Spinal cord (tissue), 9 donors: ENCODE measurements at regions not wholly inside any gene's neighbourhood (a gene's known extent, or its start where the extent isn't known, plus 50 kb on each side); places are given as distances from the start of the nearest gene placed in this dataset.
A peak's percentile ranks its signal among the peaks of the same experiment; 100 is the strongest.
"Not testable (repeated sequence)": the region's sequence is repeated elsewhere in the genome, so short reads cannot be mapped to it uniquely, and the experiment has no call there.

Source experiments
- DNase-seq, 6 donors: peaks; one replicate each; pipeline versions ENCODE4 v3.0.0 to v3.0.0-alpha.2; 2013 to 2015; ENCODE audit warnings: low spot score in 6 of 6, low read depth in 4 of 6
- H3K27ac ChIP-seq: one replicate; pipeline ENCODE4 v1.5.1; 2013; ENCODE audit warnings: low read depth, low read length, control low read depth
- H3K27me3 ChIP-seq: one replicate; pipeline ENCODE4 v1.6.1; 2013; ENCODE audit warnings: low read length; ENCODE audit not compliant: control insufficient read depth, insufficient read depth
- H3K36me3 ChIP-seq: one replicate; pipeline ENCODE4 v1.6.1; 2013; ENCODE audit warnings: low read length; ENCODE audit not compliant: control insufficient read depth, insufficient read depth
- H3K4me1 ChIP-seq: one replicate; pipeline ENCODE4 v1.6.1; 2013; ENCODE audit warnings: low read length; ENCODE audit not compliant: control insufficient read depth, insufficient read depth
- H3K4me3 ChIP-seq: one replicate; pipeline ENCODE4 v1.5.1; 2013; ENCODE audit warnings: low read depth, low read length, control low read depth
- H3K9me3 ChIP-seq: one replicate; pipeline ENCODE4 v1.6.1; 2013; ENCODE audit warnings: low read length; ENCODE audit not compliant: control insufficient read depth, insufficient read depth
- WGBS: methylation state at CpG from one replicate; pipeline ENCODE4 v1.1.5; 2013; ENCODE audit warnings: missing lambda C conversion rate; ENCODE audit not compliant: insufficient coverage; 5-methylcytosine and 5-hydroxymethylcytosine counted together
- donor health status: healthy.

DNA sequence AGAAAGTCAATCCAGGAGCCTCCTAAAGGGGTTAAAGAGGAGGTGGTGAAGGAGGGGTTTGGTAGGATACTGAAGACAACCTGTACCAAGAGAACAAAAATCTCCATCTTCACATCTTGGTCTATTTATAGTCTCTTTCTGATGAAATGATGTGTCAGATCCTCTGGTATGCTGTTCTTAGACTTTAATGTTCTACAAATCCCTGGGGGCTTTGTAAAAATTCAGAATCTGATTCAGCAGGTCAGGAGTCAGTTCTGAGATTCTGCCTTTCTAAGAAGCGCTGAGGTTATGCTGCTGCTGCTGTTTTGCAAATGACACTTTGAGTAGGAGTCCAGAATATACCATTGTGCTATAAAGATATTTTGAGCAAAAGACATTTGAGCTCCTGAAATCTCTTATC lies 172.9 kb upstream of the GLRA2 start:
- WGBS, result 67% methylated on average over 1 of the region's 1 CpG
- H3K36me3 ChIP-seq, result no peaks in the 10 kb centered on the region
- no peaks in the 10 kb centered on the region for H3K4me1 ChIP-seq
- no peak overlapping the region for H3K4me3 ChIP-seq
- no peaks in the 10 kb centered on the region for H3K9me3 ChIP-seq
- peaks cover 2% of the 10 kb centered on the region for H3K27me3 ChIP-seq
- DNase-seq, result no peak
- H3K27ac ChIP-seq, result no peak overlapping the region

- no peaks in the 10 kb centered on the region for H3K36me3 ChIP-seq
- no peak overlapping the region for H3K4me3 ChIP-seq
- no peaks in the 10 kb centered on the region for H3K9me3 ChIP-seq
- H3K27ac ChIP-seq, result no peak overlapping the region
- no peak for DNase-seq
- peaks cover 2% of the 10 kb centered on the region for H3K27me3 ChIP-seq
- no peaks in the 10 kb centered on the region for H3K4me1 ChIP-seq
These were observed 173.8 kb upstream of the GLRA2 start for GRCh38 chrX:14355556-14355955.

GRCh38 chrX:14354521-14354920 lies 174.8 kb upstream of the GLRA2 start:
- Histone ChIP-seq H3K4me3 (no peak overlapping the region), H3K36me3 (no peaks in the 10 kb centered on the region), H3K4me1 (no peaks in the 10 kb centered on the region), H3K27ac (no peak overlapping the region), H3K9me3 (peaks cover 2% of the 10 kb centered on the region), H3K27me3 (peaks cover 2% of the 10 kb centered on the region)
- DNase-seq, result peak in 1 of 6 donors; percentile 69
- no CpG with 5 or more reads among the region's 3 CpGs for WGBS

DNA sequence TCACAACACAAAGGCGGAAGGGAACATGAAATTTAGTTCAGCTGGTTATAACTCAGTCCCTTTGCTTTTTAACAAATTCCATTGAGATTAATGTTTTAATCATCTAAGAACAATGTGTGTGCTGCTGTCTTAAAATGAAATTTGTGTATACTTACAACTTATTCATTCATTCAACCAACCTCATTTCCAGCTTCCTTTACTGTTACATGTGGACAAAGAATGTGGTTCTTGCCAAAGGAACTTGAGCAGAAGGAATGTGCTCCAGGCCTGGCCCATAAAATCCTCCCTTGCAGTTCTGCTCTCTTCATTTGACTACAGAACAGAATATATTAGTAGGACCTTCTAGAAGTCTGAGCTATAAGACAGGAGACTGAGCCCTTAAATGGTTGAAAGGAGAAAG lies 176.8 kb upstream of the GLRA2 start:
- H3K36me3 ChIP-seq, result no peaks in the 10 kb centered on the region
- WGBS, result no CpG with 5 or more reads among the region's 1 CpG

DNA sequence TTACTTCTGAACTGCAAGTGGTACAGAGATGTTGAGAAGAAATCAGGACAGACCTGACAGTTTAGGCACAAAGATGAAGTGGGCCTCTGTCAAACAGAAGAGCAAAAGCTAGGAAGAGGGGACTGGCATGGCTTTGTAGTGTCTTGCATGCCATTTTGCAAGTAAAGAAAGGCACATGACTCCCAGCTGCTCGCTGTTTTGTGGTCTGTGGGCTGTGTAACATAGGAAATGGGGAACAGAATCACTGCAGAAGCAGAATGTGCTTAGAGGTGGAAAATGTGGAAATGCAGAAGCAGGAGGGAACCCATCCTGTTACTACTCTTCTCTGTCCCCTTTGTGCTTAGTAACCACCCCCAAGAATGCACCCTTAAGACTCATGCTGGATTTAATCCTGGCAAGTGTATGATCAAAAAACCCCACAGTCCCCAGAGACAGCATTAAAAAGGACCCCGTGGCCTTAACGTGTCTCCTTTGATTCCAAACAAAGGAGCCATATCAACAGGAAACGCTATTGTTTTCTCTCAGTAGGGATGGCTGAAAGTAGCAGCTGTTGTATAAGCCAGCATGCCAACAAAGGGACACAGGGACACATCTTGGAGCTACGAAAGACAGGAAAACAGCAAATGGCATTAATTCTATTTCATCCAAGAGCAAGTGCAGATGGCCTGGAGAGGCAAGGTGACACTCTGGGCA lies 177.6 kb upstream of the GLRA2 start:
- peak in 2 of 6 donors; percentile 5 to 6 for DNase-seq
- Histone ChIP-seq H3K27me3 (peaks cover 2% of the 10 kb centered on the region), H3K27ac (no peak overlapping the region), H3K4me3 (no peak overlapping the region), H3K4me1 (no peaks in the 10 kb centered on the region), H3K36me3 (no peaks in the 10 kb centered on the region), H3K9me3 (peaks cover 4% of the 10 kb centered on the region)
- 47% methylated on average over 3 of the region's 5 CpGs for WGBS

More for the DNA sequence above, 176.8 kb upstream of the GLRA2 start:
- H3K9me3 ChIP-seq, result peaks cover 4% of the 10 kb centered on the region
- no peak overlapping the region for H3K27ac ChIP-seq
- H3K4me1 ChIP-seq, result no peaks in the 10 kb centered on the region
- no peak overlapping the region for H3K4me3 ChIP-seq
- peaks cover 2% of the 10 kb centered on the region for H3K27me3 ChIP-seq
- no peak for DNase-seq

DNA sequence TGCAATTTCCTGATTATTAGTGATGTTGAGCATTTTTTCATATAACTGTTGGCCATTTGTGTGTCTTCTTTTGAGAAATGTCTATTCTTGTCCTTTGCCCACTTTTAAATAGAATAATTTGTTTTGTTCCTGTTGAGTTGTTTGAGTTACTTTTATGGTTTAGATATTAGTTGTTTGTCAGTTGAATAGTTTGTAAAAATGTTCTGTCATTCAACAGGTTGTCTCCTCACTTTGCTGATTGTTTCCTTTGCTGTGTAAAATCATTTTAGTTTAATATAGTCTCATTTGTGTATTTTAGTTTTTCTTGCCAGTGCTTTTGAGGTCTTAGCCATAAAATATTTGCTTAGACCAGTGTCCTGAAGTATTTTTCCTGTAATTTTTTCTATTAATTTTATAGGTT lies 181.8 kb upstream of the GLRA2 start:
- no peaks in the 10 kb centered on the region for H3K4me1 ChIP-seq
- no peaks in the 10 kb centered on the region for H3K27me3 ChIP-seq
- H3K4me3 ChIP-seq, result no peak overlapping the region
- no peaks in the 10 kb centered on the region for H3K36me3 ChIP-seq
- DNase-seq, result no peak
- peaks cover 4% of the 10 kb centered on the region for H3K9me3 ChIP-seq
- H3K27ac ChIP-seq, result no peak overlapping the region

DNA sequence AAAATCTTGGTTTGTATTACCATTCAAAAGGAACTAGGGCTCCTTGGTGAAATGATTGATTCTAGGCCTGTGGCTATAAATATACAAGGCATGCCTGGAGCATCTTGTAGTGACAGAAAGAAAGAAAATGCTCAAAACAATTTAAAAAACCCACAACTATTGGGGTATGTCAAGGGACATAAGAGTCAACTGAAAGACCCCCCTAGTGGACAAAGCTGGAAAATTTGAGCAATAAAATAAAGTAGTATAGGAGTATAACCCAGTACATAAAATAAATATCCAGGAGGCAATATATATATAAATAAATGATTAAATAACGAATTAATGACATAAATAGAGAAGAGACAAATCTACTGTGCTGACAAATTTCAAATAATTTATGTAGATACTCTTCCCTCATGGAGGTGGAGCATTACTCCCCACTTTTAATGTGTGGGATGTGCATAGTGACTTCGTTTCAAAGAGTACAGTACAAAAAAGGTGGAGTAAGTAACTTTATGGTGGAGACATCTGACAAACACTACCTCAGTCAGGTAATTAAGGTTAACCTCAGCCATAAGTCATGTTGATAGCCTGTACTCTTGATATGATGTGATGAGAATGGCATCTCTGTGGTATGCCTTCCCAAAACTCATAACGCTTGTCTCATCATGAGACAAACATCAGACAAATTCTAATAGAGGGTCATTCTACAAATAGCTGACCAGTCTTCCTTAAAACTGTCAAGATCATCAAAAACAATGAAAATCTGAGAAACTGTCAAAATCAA lies 185.0 kb upstream of the GLRA2 start:
- Histone ChIP-seq H3K4me1 (no peaks in the 10 kb centered on the region), H3K27me3 (no peaks in the 10 kb centered on the region), H3K4me3 (no peak overlapping the region), H3K36me3 (no peaks in the 10 kb centered on the region), H3K27ac (no peak overlapping the region), H3K9me3 (peaks cover under 1% of the 10 kb centered on the region)
- no CpG with 5 or more reads among the region's 3 CpGs for WGBS
- DNase-seq, result no peak

DNA sequence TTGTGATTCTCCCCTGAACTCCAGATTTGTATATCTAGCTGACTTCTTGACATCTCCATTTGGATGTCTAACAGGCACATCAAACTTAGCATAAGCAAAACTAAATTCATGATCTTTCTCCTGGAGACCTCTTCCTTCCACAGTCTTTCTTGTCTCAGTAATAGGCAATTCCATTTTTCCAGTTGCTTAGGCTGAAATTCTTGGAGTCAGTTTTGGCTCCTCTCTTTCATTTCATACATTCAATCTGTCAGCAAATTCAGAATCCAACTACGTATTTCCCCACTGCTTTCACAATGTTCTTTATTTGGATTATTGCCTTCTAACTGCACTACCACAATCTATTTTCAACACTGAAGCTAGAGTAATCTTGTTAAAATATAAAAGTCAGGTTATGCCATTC lies 219.9 kb upstream of the GLRA2 start:
- peak in 1 of 6 donors; percentile 63 for DNase-seq
- Histone ChIP-seq H3K4me3 (no peak overlapping the region), H3K9me3 (peaks cover 2% of the 10 kb centered on the region), H3K27ac (no peak overlapping the region), H3K36me3 (no peaks in the 10 kb centered on the region), H3K27me3 (no peaks in the 10 kb centered on the region), H3K4me1 (no peaks in the 10 kb centered on the region)
- no CpG with 5 or more reads among the region's 1 CpG for WGBS

DNA sequence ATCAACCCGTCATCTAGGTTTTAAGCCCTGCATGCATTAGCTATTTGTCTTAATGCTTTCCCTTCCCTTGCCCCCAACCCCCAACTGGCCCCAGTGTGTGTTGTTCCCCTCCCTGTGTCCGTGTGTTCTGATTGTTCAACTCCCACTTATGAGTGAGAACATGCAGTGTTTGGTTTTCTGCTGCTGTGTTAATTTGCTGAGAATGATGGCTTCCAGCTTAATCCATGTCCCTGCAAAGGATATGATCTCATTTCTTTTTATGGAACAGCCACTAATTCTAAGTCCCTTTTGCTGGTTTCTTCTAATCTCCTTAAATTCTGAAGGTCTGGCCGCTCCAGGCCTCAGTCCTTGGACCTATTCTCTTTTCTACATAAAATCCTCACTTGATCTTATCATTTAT lies 220.4 kb upstream of the GLRA2 start:
- DNase-seq, H3K36me3 ChIP-seq, H3K4me3 ChIP-seq, H3K9me3 ChIP-seq, H3K27me3 ChIP-seq, H3K4me1 ChIP-seq, H3K27ac ChIP-seq: not testable (repeated sequence)
- WGBS, result 77% methylated on average over 1 of the region's 3 CpGs

GRCh38 chrX:14303891-14304290 lies 225.4 kb upstream of the GLRA2 start:
- Histone ChIP-seq H3K36me3 (no peaks in the 10 kb centered on the region), H3K27me3 (no peaks in the 10 kb centered on the region), H3K27ac (no peak overlapping the region), H3K4me3 (no peak overlapping the region), H3K4me1 (no peaks in the 10 kb centered on the region), H3K9me3 (no peaks in the 10 kb centered on the region)
- 100% methylated on average over 1 of the region's 2 CpGs for WGBS
- DNase-seq, result no peak
